Esophagus muscularis mucosa (tissue), 4 donors: ENCODE measurements at regions not wholly inside any gene's neighbourhood (a gene's known extent, or its start where the extent isn't known, plus 50 kb on each side); places are given as distances from the start of the nearest gene placed in this dataset.

Source experiments
- DNase-seq: peaks from one replicate; pipeline ENCODE4 v3.0.0-alpha.2; 2017; ENCODE audit errors: extremely low spot score
- H3K27ac ChIP-seq, 4 donors: fragments of 200-600 bp; sonication (generic); replicated peaks in 1 of 4; 1 replicate in 3 of 4; 2 replicates in 1 of 4; pipeline ENCODE4 v1.5.1; 2016 to 2019; ENCODE audit warnings: mild to moderate bottlenecking in 1 of 4
- H3K27me3 ChIP-seq, 4 donors: fragments of 200-600 bp; sonication (generic); one replicate each; pipeline versions ENCODE4 v1.5.1 to v1.6.0; 2016 to 2019
- H3K36me3 ChIP-seq, 4 donors: fragments of 200-600 bp; sonication (generic); one replicate each; pipeline ENCODE4 v1.5.1; 2016 to 2019
- H3K4me1 ChIP-seq, 4 donors: fragments of 200-600 bp; sonication (generic); one replicate each; pipeline ENCODE4 v1.5.1; 2016 to 2019
- H3K4me3 ChIP-seq, 4 donors: fragments of 200-600 bp; sonication (generic); 1 replicate in 2 of 4; 2 replicates in 2 of 4; pipeline ENCODE4 v1.5.1; 2016 to 2019; ENCODE audit warnings: mild to moderate bottlenecking in 4 of 4, moderate library complexity in 1 of 4
- H3K9me3 ChIP-seq, 4 donors: fragments of 200-600 bp; sonication (generic); 1 replicate in 3 of 4; 2 replicates in 1 of 4; pipeline ENCODE4 v1.5.1; 2016 to 2019
- EP300 ChIP-seq: sonication (generic); formaldehyde crosslinking; IDR thresholded peaks from one replicate; pipeline ENCODE4 v1.6.1; 2017; ENCODE audit warnings: antibody characterized with exemption
- POLR2A ChIP-seq: fragments of 450-650 bp; IDR thresholded peaks from one replicate; pipeline ENCODE4 v1.6.1; 2017; ENCODE audit warnings: antibody characterized with exemption, moderate library complexity, mild to moderate bottlenecking, low read depth
- POLR2AphosphoS5 ChIP-seq, 2 donors: sonication (generic); formaldehyde crosslinking; IDR thresholded peaks; one replicate each; pipeline ENCODE4 v1.6.1; 2017; ENCODE audit warnings: antibody characterized with exemption in 2 of 2
- WGBS: methylation state at CpG from one replicate; pipeline ENCODE4 v1.1.5; 2018; 5-methylcytosine and 5-hydroxymethylcytosine counted together
- intact Hi-C: fragments of 100-400 bp; cut with DNase I; formaldehyde crosslinking; loops from one replicate; pipeline ENCODE4 v1.15.1; 2023
- TF ChIP-seq, protein P1 (sequence below), 3 experiments: fragments of 200-600 bp in 2 of 3; fragments of 450-650 bp in 1 of 3; sonication (generic) in 2 of 3; IDR thresholded peaks; one replicate each; pipeline ENCODE4 v1.5.1; 2017 to 2019; ENCODE audit warnings: antibody characterized with exemption in 3 of 3, mild to moderate bottlenecking in 2 of 3, moderate library complexity in 1 of 3

DNA sequence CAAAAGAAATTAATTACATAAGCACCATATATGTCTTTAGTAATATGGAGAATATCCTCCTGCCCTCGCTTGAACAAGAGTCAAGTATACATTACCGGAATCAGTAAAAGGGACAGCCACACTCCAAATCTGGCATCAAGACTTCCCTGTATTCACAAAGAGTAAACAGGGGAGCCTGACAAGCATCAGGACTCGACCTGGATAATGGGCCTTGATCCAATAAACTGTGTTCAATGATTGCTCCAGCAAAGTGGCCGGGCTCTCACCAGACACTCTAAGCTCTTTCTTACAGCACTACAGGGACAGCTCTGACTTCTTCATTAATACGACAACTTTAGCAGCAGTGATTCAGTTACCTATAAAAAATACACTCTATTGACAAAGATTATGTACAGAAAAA, 307.9 kb upstream of the POU3F2 start:
- WGBS = 49% methylated on average over 5 of the region's 5 CpGs
- Histone ChIP-seq H3K27ac (no peak overlapping the region), H3K4me3 (no peak overlapping the region), H3K27me3 (no peaks in the 10 kb centered on the region), H3K9me3 (no peaks in the 10 kb centered on the region), H3K4me1 (no peaks in the 10 kb centered on the region), H3K36me3 (no peaks in the 10 kb centered on the region)
- intact Hi-C loops = no loop called here
- TF ChIP-seq POLR2A (no peak), POLR2AphosphoS5 (IDR thresholded peaks at IDR 0.05) (no peak), EP300 (no peak)
- TF ChIP-seq, protein P1, sequence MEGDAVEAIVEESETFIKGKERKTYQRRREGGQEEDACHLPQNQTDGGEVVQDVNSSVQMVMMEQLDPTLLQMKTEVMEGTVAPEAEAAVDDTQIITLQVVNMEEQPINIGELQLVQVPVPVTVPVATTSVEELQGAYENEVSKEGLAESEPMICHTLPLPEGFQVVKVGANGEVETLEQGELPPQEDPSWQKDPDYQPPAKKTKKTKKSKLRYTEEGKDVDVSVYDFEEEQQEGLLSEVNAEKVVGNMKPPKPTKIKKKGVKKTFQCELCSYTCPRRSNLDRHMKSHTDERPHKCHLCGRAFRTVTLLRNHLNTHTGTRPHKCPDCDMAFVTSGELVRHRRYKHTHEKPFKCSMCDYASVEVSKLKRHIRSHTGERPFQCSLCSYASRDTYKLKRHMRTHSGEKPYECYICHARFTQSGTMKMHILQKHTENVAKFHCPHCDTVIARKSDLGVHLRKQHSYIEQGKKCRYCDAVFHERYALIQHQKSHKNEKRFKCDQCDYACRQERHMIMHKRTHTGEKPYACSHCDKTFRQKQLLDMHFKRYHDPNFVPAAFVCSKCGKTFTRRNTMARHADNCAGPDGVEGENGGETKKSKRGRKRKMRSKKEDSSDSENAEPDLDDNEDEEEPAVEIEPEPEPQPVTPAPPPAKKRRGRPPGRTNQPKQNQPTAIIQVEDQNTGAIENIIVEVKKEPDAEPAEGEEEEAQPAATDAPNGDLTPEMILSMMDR (IDR thresholded peaks at IDR 0.05) = no peak
- no peak for DNase-seq

DNA sequence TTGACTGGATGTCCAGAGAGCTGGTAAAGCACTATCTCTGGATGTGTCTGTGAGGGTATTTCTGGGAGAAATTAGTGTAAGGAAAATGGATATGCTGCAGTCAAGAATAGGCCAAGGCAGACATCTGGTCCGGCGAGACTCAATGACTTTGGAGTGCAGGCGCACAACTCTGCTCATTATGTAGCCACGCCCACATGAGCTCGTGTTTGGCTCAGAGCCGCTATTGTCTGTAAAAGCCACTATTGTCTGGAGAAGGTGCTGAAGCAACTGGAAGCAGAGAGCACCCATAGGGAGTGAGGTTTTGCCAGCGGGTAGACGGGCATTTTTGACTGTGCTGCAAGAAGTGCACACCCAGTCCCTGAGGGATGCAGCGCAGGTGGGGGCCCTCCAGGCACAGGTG, 305.0 kb upstream of the POU3F2 start:
- intact Hi-C loops = no loop called here
- H3K27ac ChIP-seq = no peak overlapping the region
- no peak for DNase-seq
- no peaks in the 10 kb centered on the region for H3K27me3 ChIP-seq
- no peaks in the 10 kb centered on the region for H3K9me3 ChIP-seq
- H3K36me3 ChIP-seq = no peaks in the 10 kb centered on the region
- WGBS = 98% methylated on average over 8 of the region's 9 CpGs
- H3K4me3 ChIP-seq = no peak overlapping the region
- no peaks in the 10 kb centered on the region for H3K4me1 ChIP-seq
- TF ChIP-seq, protein P1 (IDR thresholded peaks at IDR 0.05) = no peak
- TF ChIP-seq POLR2A (no peak), EP300 (no peak), POLR2AphosphoS5 (IDR thresholded peaks at IDR 0.05) (no peak)

DNA sequence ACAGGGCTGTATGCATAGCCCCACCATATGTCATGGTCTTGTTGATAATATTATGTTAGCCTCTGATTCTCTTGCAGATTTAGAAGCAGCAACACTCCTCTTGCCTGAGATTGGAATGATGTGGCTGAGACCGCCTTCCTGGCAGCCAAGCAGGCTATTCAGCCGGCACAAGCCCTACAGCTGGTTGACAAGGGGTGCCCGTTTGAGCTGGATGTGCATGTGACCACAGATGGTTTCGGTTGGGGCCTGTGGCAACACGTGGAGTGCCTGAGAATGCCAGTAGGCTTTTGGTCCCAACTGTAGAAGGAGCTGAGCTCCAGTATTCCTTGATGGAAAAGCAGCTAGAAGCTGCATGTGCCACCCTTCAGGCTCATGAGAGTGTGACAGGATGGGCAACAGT, 303.6 kb upstream of the POU3F2 start:
- Histone ChIP-seq H3K27ac (no peak overlapping the region), H3K9me3 (no peaks in the 10 kb centered on the region), H3K36me3 (no peaks in the 10 kb centered on the region), H3K4me3 (no peak overlapping the region), H3K4me1 (no peaks in the 10 kb centered on the region), H3K27me3 (no peaks in the 10 kb centered on the region)
- intact Hi-C loops = no loop called here
- DNase-seq = no peak
- TF ChIP-seq EP300 = no peak
- WGBS = no CpG with 5 or more reads among the region's 5 CpGs

DNA sequence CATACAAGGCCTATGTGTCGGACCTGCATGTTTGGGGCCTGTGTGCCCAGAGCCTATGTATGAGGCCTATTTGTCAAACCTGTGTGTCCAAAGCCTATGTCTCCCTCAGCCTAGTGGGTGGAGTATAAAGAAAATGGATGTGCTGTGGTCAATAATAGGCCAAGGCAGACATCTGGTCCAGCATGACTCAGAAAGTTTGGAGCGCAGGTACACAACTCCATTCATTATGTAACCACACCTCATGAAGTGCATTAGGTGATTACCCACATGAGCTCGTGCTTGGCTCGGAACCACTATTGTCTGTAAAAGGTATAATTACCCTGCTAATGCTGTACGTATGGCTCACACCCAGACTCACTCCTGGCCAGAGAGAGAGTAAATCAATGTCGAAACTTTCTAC, 302.4 kb upstream of the POU3F2 start:
- no peaks in the 10 kb centered on the region for H3K27me3 ChIP-seq
- 88% methylated on average over 6 of the region's 6 CpGs for WGBS
- H3K9me3 ChIP-seq = peaks cover 0 to 3% (median 0%) of the 10 kb centered on the region in 4 donors
- no peak overlapping the region for H3K27ac ChIP-seq
- TF ChIP-seq POLR2A (no peak), POLR2AphosphoS5 (IDR thresholded peaks at IDR 0.05) (no peak), EP300 (no peak)
- TF ChIP-seq, protein P1 (IDR thresholded peaks at IDR 0.05) = no peak
- no peaks in the 10 kb centered on the region for H3K36me3 ChIP-seq
- H3K4me3 ChIP-seq = no peak overlapping the region
- H3K4me1 ChIP-seq = no peaks in the 10 kb centered on the region
- DNase-seq = no peak
- intact Hi-C loops = no loop called here

DNA sequence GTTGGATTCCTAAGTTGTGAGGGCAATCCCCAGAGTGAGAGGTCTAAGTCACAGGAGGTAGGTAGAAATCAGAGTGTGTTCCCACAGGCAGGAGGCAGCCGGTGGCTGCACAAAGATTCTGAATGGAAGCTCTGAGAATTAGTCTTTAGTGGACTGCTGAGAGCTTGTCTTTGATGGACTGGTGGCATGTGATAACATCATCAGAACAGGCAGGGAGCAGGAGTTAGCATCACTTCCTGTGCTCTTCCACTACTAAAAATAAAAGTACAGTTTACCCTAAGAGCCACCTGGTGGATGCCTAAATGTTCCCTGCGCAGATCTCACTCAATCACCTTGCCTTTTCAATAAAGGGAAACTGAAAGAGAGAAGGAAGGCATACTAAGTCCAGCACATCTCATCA, 294.6 kb upstream of the POU3F2 start:
- Histone ChIP-seq H3K27ac (no peak overlapping the region), H3K4me3 (no peak overlapping the region), H3K9me3 (peaks cover 0 to 3% (median 0%) of the 10 kb centered on the region in 4 donors), H3K36me3 (no peaks in the 10 kb centered on the region), H3K27me3 (no peaks in the 10 kb centered on the region), H3K4me1 (no peaks in the 10 kb centered on the region)
- intact Hi-C loops = no loop called here
- no peak for DNase-seq
- 75% methylated on average over 2 of the region's 2 CpGs for WGBS
- no peak for TF ChIP-seq EP300
- TF ChIP-seq, protein P1 (IDR thresholded peaks at IDR 0.05) = no peak
- TF ChIP-seq POLR2AphosphoS5 (IDR thresholded peaks at IDR 0.05) = no peak
- TF ChIP-seq POLR2A = no peak
